Fibroblast of pulmonary artery (primary cell): ENCODE measurements at regions not wholly inside any gene's neighbourhood (a gene's known extent, or its start where the extent isn't known, plus 50 kb on each side); places are given as distances from the start of the nearest gene placed in this dataset.

Experiments used
- DNase-seq: peaks from one replicate; pipeline ENCODE4 v3.0.0-alpha.2; 2010; ENCODE audit warnings: low read depth
- H3K4me3 ChIP-seq: replicated peaks from 2 replicates; pipeline ENCODE4 v1.5.1; 2011; ENCODE audit warnings: low read depth, mild to moderate bottlenecking, control low read depth, low read length, moderate library complexity
- CTCF ChIP-seq: IDR thresholded peaks from 2 replicates; pipeline ENCODE4 v1.5.1; 2011; ENCODE audit warnings: mild to moderate bottlenecking, control low read depth, low read length, inconsistent platforms; ENCODE audit errors: missing control alignments

GRCh38 chr2:19810637-19811036 is 91.1 kb downstream of the TTC32 start:
- DNase-seq: no peak
- no peak for TF ChIP-seq CTCF
- no peak overlapping the region for H3K4me3 ChIP-seq

- no peak for DNase-seq
- H3K4me3 ChIP-seq: no peak overlapping the region
- no peak for TF ChIP-seq CTCF
These were observed 91.6 kb downstream of the TTC32 start for GRCh38 chr2:19810148-19810547.

GRCh38 chr2:19809206-19809605 is 92.6 kb downstream of the TTC32 start:
- no peak for TF ChIP-seq CTCF
- DNase-seq: no peak
- H3K4me3 ChIP-seq: no peak overlapping the region

DNA sequence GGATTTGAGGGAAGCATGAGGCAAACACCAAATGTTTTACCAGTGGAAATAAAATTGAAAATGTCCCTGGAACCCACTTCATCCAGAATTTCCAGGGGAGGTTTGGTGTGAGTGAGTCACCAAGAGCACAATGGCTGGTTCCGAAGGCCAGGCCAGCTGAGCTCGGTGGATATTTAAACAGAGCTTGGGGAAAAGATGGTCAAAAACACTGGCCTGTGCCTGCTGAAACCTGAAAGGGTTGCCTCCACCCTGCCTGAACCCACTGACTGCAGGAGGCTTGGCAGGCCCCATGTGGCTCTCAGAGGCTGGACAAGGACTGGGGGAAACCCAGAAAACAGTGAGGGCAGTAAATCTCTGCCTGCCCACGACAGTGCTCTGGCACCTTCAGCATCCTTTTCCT is 93.9 kb downstream of the TTC32 start:
- DNase-seq: peak; percentile 19
- H3K4me3 ChIP-seq: no peak overlapping the region
- no peak for TF ChIP-seq CTCF

DNA sequence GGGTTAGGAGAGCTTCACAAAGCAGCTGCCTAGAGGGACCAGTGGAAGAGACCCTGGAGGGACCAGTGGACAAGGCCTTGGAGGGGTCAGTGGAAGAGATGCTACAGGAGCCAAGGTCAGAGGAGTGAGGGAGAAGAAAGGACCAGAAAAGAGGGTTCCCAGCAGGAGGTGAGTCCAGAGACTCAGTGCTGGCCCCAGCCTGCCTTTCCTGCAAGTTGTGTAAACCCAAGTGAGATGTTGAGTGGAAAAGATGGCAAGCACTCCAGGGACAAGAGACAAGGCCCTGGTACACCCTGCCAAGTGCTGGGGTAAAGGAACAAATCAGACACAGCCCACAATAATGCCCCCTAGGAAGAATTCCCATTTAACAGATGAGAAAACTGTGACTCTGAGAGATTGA is 94.4 kb downstream of the TTC32 start:
- no peak for TF ChIP-seq CTCF
- DNase-seq: no peak
- H3K4me3 ChIP-seq: no peak overlapping the region

DNA sequence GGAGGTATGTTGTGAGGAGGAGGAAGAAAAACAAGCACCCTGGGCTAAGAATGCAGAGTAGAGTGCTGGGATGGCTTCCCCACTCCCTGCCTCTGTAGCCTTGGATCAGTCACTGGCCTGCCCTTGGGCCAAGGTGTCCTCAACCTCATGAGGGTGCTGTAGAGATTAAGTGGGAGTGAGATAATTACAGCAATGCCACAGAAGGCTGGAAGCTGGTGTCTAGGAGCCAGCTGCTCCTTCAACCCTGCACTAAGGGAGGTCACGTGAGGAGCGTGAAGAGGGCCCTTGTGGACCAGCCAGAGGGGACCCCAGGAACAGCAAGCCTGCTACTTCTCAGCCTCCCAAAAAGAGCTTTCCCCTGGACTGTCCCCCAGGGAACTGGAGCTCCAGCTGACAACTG is 95.2 kb downstream of the TTC32 start:
- no peak for DNase-seq
- no peak for TF ChIP-seq CTCF
- H3K4me3 ChIP-seq: no peak overlapping the region

DNA sequence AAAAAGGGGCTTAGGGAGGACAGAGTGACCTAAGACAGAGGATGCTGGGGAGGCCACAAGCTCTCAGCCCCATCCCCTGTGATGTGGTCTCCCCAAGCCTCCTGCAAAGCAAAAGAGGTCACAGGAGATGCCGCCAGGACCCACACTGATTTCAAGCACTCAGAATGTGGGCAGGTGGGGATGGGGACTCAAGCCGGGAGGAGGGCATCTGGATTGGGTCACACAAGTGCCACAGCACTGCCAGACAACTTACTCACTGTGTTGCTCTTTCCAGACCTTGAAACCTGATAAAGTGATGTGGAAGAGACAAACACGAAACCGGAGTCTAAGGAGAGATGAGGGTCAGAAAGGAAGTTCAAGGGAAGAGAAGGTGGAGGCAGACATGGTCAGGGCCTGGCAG is 95.7 kb downstream of the TTC32 start:
- H3K4me3 ChIP-seq: no peak overlapping the region
- no peak for TF ChIP-seq CTCF
- DNase-seq: no peak
